ENCODE measurements at regions not wholly inside any gene's neighbourhood (a gene's known extent, or its start where the extent isn't known, plus 50 kb on each side); places are given as distances from the start of the nearest gene placed in this dataset.

- TF ChIP-seq CTCF (IDR thresholded peaks at IDR 0.05; ENCODE audit: insufficient read depth, low read depth, low read length) (no peak), EZH2 (IDR thresholded peaks at IDR 0.05; ENCODE audit: insufficient read depth, low read length) (no peak)
Measured at GRCh38 chr16:80862160-80862705, 57.8 kb upstream of the CDYL2 start.
